Endothelial cell (in vitro differentiated cells): ENCODE measurements at regions not wholly inside any gene's neighbourhood (a gene's known extent, or its start where the extent isn't known, plus 50 kb on each side); places are given as distances from the start of the nearest gene placed in this dataset.

Experiments
- DNase-seq: peaks from one replicate; pipeline ENCODE4 v3.0.0; 2021; ENCODE audit warnings: low spot score
- H3K27ac Mint-ChIP-seq: one replicate; pipeline ENCODE4 v1.8.0; 2021; ENCODE audit warnings: mixed read lengths, inconsistent platforms; ENCODE audit not compliant: unreplicated experiment
- H3K27me3 Mint-ChIP-seq: one replicate; pipeline ENCODE4 v1.8.0; 2021; ENCODE audit warnings: mild to moderate bottlenecking, moderate library complexity, mixed read lengths, inconsistent platforms; ENCODE audit not compliant: unreplicated experiment
- H3K36me3 Mint-ChIP-seq: one replicate; pipeline ENCODE4 v1.8.0; 2021; ENCODE audit warnings: mild to moderate bottlenecking, low read depth, mixed read lengths, inconsistent platforms; ENCODE audit not compliant: unreplicated experiment
- H3K4me1 Mint-ChIP-seq: one replicate; pipeline ENCODE4 v1.8.0; 2021; ENCODE audit warnings: mild to moderate bottlenecking, mixed read lengths, inconsistent platforms; ENCODE audit not compliant: unreplicated experiment
- H3K4me3 Mint-ChIP-seq: one replicate; pipeline ENCODE4 v1.8.0; 2021; ENCODE audit warnings: mild to moderate bottlenecking, mixed read lengths, inconsistent platforms; ENCODE audit not compliant: unreplicated experiment
- H3K9me3 Mint-ChIP-seq: one replicate; pipeline ENCODE4 v1.8.0; 2021; ENCODE audit warnings: mixed read lengths, inconsistent platforms; ENCODE audit not compliant: unreplicated experiment
- TF ChIP-seq, protein P1 (sequence below): fragments of 200-600 bp; sonication (generic); IDR thresholded peaks from one replicate; pipeline ENCODE4 v1.5.0; 2021; ENCODE audit warnings: antibody characterized with exemption; ENCODE audit not compliant: unreplicated experiment

GRCh38 chr13:68170961-68171360 lies 940.8 kb upstream of the PCDH9 start:
- Mint-ChIP-seq H3K27ac (no peak overlapping the region), H3K27me3 (no peaks in the 10 kb centered on the region), H3K9me3 (no peaks in the 10 kb centered on the region), H3K4me3 (no peak overlapping the region), H3K4me1 (no peaks in the 10 kb centered on the region), H3K36me3 (no peaks in the 10 kb centered on the region)
- TF ChIP-seq, protein P1, sequence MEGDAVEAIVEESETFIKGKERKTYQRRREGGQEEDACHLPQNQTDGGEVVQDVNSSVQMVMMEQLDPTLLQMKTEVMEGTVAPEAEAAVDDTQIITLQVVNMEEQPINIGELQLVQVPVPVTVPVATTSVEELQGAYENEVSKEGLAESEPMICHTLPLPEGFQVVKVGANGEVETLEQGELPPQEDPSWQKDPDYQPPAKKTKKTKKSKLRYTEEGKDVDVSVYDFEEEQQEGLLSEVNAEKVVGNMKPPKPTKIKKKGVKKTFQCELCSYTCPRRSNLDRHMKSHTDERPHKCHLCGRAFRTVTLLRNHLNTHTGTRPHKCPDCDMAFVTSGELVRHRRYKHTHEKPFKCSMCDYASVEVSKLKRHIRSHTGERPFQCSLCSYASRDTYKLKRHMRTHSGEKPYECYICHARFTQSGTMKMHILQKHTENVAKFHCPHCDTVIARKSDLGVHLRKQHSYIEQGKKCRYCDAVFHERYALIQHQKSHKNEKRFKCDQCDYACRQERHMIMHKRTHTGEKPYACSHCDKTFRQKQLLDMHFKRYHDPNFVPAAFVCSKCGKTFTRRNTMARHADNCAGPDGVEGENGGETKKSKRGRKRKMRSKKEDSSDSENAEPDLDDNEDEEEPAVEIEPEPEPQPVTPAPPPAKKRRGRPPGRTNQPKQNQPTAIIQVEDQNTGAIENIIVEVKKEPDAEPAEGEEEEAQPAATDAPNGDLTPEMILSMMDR: no peak
- DNase-seq: no peak

GRCh38 chr13:68168448-68168847 lies 938.3 kb upstream of the PCDH9 start:
- no peaks in the 10 kb centered on the region for H3K9me3 Mint-ChIP-seq
- H3K27ac Mint-ChIP-seq: no peak overlapping the region
- no peaks in the 10 kb centered on the region for H3K36me3 Mint-ChIP-seq
- no peak for DNase-seq
- TF ChIP-seq, protein P1: no peak
- H3K4me3 Mint-ChIP-seq: no peak overlapping the region
- H3K27me3 Mint-ChIP-seq: no peaks in the 10 kb centered on the region
- H3K4me1 Mint-ChIP-seq: no peaks in the 10 kb centered on the region

- peaks cover 4% of the 10 kb centered on the region for H3K27me3 Mint-ChIP-seq
- no peaks in the 10 kb centered on the region for H3K4me1 Mint-ChIP-seq
- DNase-seq: no peak
- TF ChIP-seq, protein P1: no peak
- H3K36me3 Mint-ChIP-seq: no peaks in the 10 kb centered on the region
- H3K4me3 Mint-ChIP-seq: no peak overlapping the region
- H3K27ac Mint-ChIP-seq: no peak overlapping the region
- H3K9me3 Mint-ChIP-seq: peaks cover 6% of the 10 kb centered on the region
These were observed 930.3 kb upstream of the PCDH9 start for GRCh38 chr13:68160466-68160865.

- Mint-ChIP-seq H3K4me1 (no peaks in the 10 kb centered on the region), H3K27ac (no peak overlapping the region), H3K9me3 (peaks cover 6% of the 10 kb centered on the region), H3K36me3 (no peaks in the 10 kb centered on the region), H3K27me3 (peaks cover 4% of the 10 kb centered on the region), H3K4me3 (no peak overlapping the region)
- DNase-seq: no peak
- TF ChIP-seq, protein P1: no peak
These were observed 922.3 kb upstream of the PCDH9 start for GRCh38 chr13:68152414-68152813.

GRCh38 chr13:68145852-68146251 lies 915.7 kb upstream of the PCDH9 start:
- Mint-ChIP-seq H3K9me3 (no peaks in the 10 kb centered on the region), H3K27ac (no peak overlapping the region), H3K4me1 (no peaks in the 10 kb centered on the region), H3K36me3 (no peaks in the 10 kb centered on the region), H3K4me3 (no peak overlapping the region), H3K27me3 (no peaks in the 10 kb centered on the region)
- TF ChIP-seq, protein P1: no peak
- no peak for DNase-seq
